Stomach smooth muscle (tissue), 2 donors: ENCODE measurements at regions not wholly inside any gene's neighbourhood (a gene's known extent, or its start where the extent isn't known, plus 50 kb on each side); places are given as distances from the start of the nearest gene placed in this dataset.

Experiments
- H3K27ac ChIP-seq: one replicate; pipeline ENCODE4 v1.7.0; 2013; ENCODE audit warnings: mild to moderate bottlenecking, low read length, inconsistent platforms
- H3K27me3 ChIP-seq, 2 donors: one replicate each; pipeline ENCODE4 v1.7.0; 2013; ENCODE audit warnings: low read length in 2 of 2; ENCODE audit not compliant: insufficient read depth in 2 of 2, control insufficient read depth in 1 of 2
- H3K36me3 ChIP-seq, 2 donors: one replicate each; pipeline ENCODE4 v1.7.0; 2013; ENCODE audit warnings: low read length in 2 of 2; ENCODE audit not compliant: control insufficient read depth in 2 of 2, insufficient read depth in 2 of 2
- H3K4me1 ChIP-seq: one replicate; pipeline ENCODE4 v1.7.0; 2013; ENCODE audit warnings: low read length; ENCODE audit not compliant: control insufficient read depth, insufficient read depth
- H3K4me3 ChIP-seq, 2 donors: one replicate each; pipeline ENCODE4 v1.7.0; 2013; ENCODE audit warnings: low read length in 2 of 2
- H3K9ac ChIP-seq, 2 donors: one replicate each; pipeline ENCODE4 v1.7.0; 2013; ENCODE audit warnings: low read length in 2 of 2, mild to moderate bottlenecking in 1 of 2
- H3K9me3 ChIP-seq, 2 donors: one replicate each; pipeline ENCODE4 v1.7.0; 2013; ENCODE audit warnings: low read length in 2 of 2; ENCODE audit not compliant: control insufficient read depth in 2 of 2
- donor health status: healthy.
- donor health status: Pancreatic carcinoma.

DNA sequence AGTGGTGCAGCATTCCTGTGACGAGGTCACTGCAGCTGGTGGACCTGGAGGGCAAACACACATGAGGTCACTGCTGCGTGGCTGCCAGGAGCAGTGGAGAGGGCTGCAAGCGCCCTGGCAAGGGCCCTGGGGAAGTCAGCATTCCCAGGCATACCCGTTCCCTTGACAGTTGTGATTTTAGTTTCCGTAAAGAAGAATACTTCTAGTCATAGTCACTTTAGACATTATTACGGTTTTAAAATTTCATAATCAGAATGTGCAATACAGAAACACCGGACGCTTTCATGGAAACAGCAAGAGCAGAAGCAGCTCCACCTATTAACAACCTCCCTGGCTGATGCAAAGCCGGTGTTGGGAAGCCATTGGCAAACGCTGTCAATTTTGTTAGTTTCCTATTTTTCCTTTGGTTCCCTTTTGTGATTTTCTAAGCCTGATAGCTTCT lies 129.8 kb downstream of the GADD45G start:
- Histone ChIP-seq H3K27ac (no peak overlapping the region), H3K4me1 (peaks cover 10% of the 10 kb centered on the region), H3K9ac (no peak overlapping the region), H3K4me3 (no peak overlapping the region), H3K9me3 (no peaks in the 10 kb centered on the region), H3K27me3 (no peaks in the 10 kb centered on the region), H3K36me3 (no peaks in the 10 kb centered on the region)

DNA sequence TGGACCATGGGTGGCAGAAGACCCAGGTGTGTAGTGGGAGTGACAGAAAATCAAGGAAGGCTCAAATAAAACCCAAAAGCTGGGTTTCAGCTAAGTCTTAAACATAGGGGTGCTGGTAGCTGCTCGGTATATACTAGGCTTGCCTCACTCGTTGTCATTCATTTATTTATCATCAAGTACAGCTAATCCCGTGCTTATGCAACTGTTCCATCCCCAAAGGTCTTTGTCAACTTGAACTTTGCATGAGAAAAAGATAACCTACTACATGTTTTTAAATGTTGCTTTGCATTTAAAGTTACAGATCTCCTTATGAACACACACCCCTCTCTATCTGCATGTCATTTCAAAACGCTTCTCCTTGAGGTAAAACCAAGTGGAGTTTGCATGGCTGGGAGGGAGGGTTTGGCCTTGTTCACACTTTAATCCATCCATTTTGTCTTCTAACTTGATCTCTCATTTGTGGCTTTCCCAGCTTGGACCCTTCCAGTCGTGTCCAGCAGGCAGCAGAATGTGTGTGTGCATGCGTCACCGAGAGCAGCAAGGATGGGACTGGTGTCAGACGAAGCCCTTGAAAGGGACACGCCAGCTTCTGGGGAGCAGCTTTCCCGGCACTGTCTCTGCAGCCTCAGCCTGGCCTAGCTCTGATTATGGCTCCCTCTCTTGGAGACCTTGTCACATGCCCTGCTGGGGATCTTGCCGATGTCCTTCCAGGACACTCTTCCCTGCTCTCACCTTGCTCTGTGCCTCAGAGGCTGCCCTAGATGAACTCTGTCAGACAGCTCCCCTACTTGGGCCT lies 133.5 kb downstream of the GADD45G start:
- H3K27ac ChIP-seq: no peak overlapping the region
- H3K27me3 ChIP-seq: no peaks in the 10 kb centered on the region
- H3K9me3 ChIP-seq: no peaks in the 10 kb centered on the region
- no peak overlapping the region for H3K4me3 ChIP-seq
- H3K4me1 ChIP-seq: no peaks in the 10 kb centered on the region
- H3K36me3 ChIP-seq: no peaks in the 10 kb centered on the region
- H3K9ac ChIP-seq: no peak overlapping the region

DNA sequence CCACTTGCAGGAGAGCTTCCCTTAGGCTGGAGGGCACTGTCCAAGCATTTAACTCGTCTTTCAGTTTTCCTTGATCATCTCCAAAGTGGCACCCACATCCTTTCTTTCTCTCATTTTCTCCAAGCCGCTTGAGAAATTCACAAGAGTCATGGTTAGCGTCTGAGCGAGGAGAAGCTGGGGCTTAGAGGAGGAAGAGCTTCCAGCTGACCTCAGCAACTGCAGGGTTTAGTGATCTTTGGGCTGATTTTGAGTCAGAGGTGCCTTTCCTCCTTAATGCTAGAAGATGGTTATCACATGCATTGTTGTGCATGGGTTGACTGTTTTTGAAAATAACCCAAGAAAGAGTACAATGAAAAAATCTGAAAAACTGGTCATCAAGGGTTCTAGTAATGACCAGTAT lies 134.7 kb downstream of the GADD45G start:
- Histone ChIP-seq H3K27me3 (no peaks in the 10 kb centered on the region), H3K9ac (no peak overlapping the region), H3K36me3 (no peaks in the 10 kb centered on the region), H3K4me1 (no peaks in the 10 kb centered on the region), H3K4me3 (no peak overlapping the region), H3K9me3 (no peaks in the 10 kb centered on the region), H3K27ac (no peak overlapping the region)

GRCh38 chr9:89739916-89740315 lies 135.1 kb downstream of the GADD45G start:
- Histone ChIP-seq H3K27ac (no peak overlapping the region), H3K4me1 (no peaks in the 10 kb centered on the region), H3K36me3 (no peaks in the 10 kb centered on the region), H3K4me3 (no peak overlapping the region), H3K27me3 (no peaks in the 10 kb centered on the region), H3K9ac (no peak overlapping the region), H3K9me3 (no peaks in the 10 kb centered on the region)

GRCh38 chr9:89740722-89741121 lies 135.9 kb downstream of the GADD45G start:
- H3K27ac ChIP-seq: no peak overlapping the region
- no peaks in the 10 kb centered on the region for H3K36me3 ChIP-seq
- no peak overlapping the region for H3K4me3 ChIP-seq
- H3K27me3 ChIP-seq: no peaks in the 10 kb centered on the region
- H3K4me1 ChIP-seq: no peaks in the 10 kb centered on the region
- H3K9ac ChIP-seq: no peak overlapping the region
- no peaks in the 10 kb centered on the region for H3K9me3 ChIP-seq

- H3K9me3 ChIP-seq: no peaks in the 10 kb centered on the region
- no peaks in the 10 kb centered on the region for H3K27me3 ChIP-seq
- no peaks in the 10 kb centered on the region for H3K36me3 ChIP-seq
- H3K4me3 ChIP-seq: no peak overlapping the region
- H3K27ac ChIP-seq: no peak overlapping the region
- H3K9ac ChIP-seq: no peak overlapping the region
- no peaks in the 10 kb centered on the region for H3K4me1 ChIP-seq
These were observed 137.8 kb downstream of the GADD45G start for GRCh38 chr9:89742660-89743059.

DNA sequence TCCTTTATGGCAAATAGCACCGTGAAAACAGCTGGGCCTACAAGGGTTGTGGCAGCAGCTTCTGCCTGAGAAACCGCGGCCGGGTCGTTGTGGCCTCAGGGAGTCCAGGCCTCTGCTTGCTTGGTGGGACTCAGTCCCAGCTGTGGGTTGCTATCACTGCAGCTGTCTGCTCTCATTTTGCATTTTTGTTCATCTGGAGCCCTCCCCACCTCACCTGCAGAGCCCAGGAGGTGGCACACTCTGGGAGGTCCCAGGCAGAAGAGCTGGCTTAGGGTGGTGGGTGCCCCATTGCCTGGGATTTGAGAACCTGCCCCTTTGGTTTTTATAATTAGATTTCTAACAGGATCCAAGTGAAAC lies 138.4 kb downstream of the GADD45G start:
- Histone ChIP-seq H3K27me3 (no peaks in the 10 kb centered on the region), H3K4me3 (no peak overlapping the region), H3K27ac (no peak overlapping the region), H3K4me1 (no peaks in the 10 kb centered on the region), H3K36me3 (no peaks in the 10 kb centered on the region), H3K9ac (no peak overlapping the region), H3K9me3 (no peaks in the 10 kb centered on the region)

GRCh38 chr9:89743573-89744254 lies 138.9 kb downstream of the GADD45G start:
- no peak overlapping the region for H3K27ac ChIP-seq
- H3K9me3 ChIP-seq: no peaks in the 10 kb centered on the region
- H3K4me1 ChIP-seq: no peaks in the 10 kb centered on the region
- no peak overlapping the region for H3K4me3 ChIP-seq
- H3K27me3 ChIP-seq: no peaks in the 10 kb centered on the region
- no peak overlapping the region for H3K9ac ChIP-seq
- H3K36me3 ChIP-seq: no peaks in the 10 kb centered on the region

DNA sequence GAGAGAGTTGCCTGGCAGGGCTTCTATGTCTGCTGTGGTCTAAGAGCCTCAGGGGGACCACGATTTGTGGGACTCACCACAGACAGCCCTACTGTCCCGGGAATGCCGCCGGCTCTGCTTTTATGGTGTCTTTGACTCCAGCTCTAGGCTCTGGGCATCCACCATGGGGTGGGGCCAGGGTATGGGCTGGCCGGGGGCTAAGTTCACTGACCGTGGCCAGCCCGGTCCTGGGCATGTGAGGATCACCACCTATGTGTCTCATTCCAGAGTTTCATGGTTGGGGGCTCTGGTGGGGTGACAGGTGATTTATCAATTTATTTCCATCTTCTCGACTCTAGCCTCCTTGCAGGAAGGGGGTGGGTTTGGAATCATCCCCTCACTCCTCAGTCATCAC lies 139.4 kb downstream of the GADD45G start:
- no peak overlapping the region for H3K4me3 ChIP-seq
- no peak overlapping the region for H3K9ac ChIP-seq
- no peaks in the 10 kb centered on the region for H3K9me3 ChIP-seq
- no peaks in the 10 kb centered on the region for H3K36me3 ChIP-seq
- no peak overlapping the region for H3K27ac ChIP-seq
- no peaks in the 10 kb centered on the region for H3K27me3 ChIP-seq
- no peaks in the 10 kb centered on the region for H3K4me1 ChIP-seq

GRCh38 chr9:89744730-89745129 lies 139.9 kb downstream of the GADD45G start:
- Histone ChIP-seq H3K27me3 (no peaks in the 10 kb centered on the region), H3K27ac (no peak overlapping the region), H3K4me3 (no peak overlapping the region), H3K9ac (no peak overlapping the region), H3K9me3 (no peaks in the 10 kb centered on the region), H3K4me1 (no peaks in the 10 kb centered on the region), H3K36me3 (no peaks in the 10 kb centered on the region)
